K562 (cell line): ENCODE measurements at regions not wholly inside any gene's neighbourhood (a gene's known extent, or its start where the extent isn't known, plus 50 kb on each side); places are given as distances from the start of the nearest gene placed in this dataset.

Source experiments
- ATAC-seq: fragments of 200-7000 bp; cut with Tn5 transposase; 3 replicates; pipeline ENCODE4 v1.9.1; 2020; ENCODE audit warnings: moderate library complexity
- BruUV-seq: library from RNA; stranded (reverse); fragments of 400-500 nt; replicated peaks from 2 replicates; lab custom pipeline; 2021; lab: Mats Ljungman, UMichigan
- CTCF ChIA-PET: fragments of 300-600 bp; formaldehyde crosslinking; extraction: SDS; loops from one replicate; lab custom pipeline; 2021; ENCODE audit warnings: low intra/inter-chr PET ratio; lab: Yijun Ruan, JAX
- POLR2A ChIA-PET: fragments of 300-600, 350-650 bp; sonication (Branson Sonifier 250); formaldehyde crosslinking; extraction: SDS; loops from one replicate; lab custom pipeline; 2021; ENCODE audit warnings: antibody characterized with exemption, inconsistent platforms; lab: Yijun Ruan, JAX
- DNase-seq, 4 experiments: peaks; one replicate each; pipeline versions ENCODE4 v3.0.0 to v3.0.0-alpha.2; 2011 to 2018; ENCODE audit warnings: low spot score in 3 of 4, mixed read lengths in 3 of 4; ENCODE audit errors: extremely low read depth in 1 of 4
- FAIRE-seq: peaks from 2 replicates; lab custom pipeline; 2011; peaks lifted over from hg19 to GRCh38; lab: Jason Lieb, UNC
- H2AFZ ChIP-seq: 2 replicates; pipeline ENCODE4 v1.6.0; 2011; ENCODE audit warnings: low read depth, low read length, control low read depth, inconsistent platforms
- H3K27ac ChIP-seq: fragments of 200-600 bp; 3 replicates; pipeline ENCODE4 v1.8.0; 2011; ENCODE audit warnings: low read depth, mild to moderate bottlenecking, control low read depth, inconsistent platforms, low read length, moderate library complexity, mixed read lengths; ENCODE audit errors: extremely low read depth
- H3K27me3 ChIP-seq, 2 experiments: fragments of 300-600 bp in 1 of 2; 2 replicates in 1 of 2; 3 replicates in 1 of 2; pipeline versions ENCODE4 v1.6.0 to v1.8.0; 2011; ENCODE audit warnings: inconsistent platforms in 2 of 2, low read length in 2 of 2, mild to moderate bottlenecking in 1 of 2, mixed read lengths in 1 of 2, moderate library complexity in 1 of 2; ENCODE audit not compliant: control insufficient read depth in 2 of 2, insufficient read depth in 2 of 2
- H3K36me3 ChIP-seq: fragments of 300-600 bp; 3 replicates; pipeline ENCODE4 v1.8.0; 2011; ENCODE audit warnings: mild to moderate bottlenecking, low read length, inconsistent platforms; ENCODE audit not compliant: control insufficient read depth, insufficient read depth
- H3K4me1 ChIP-seq, 2 experiments: fragments of 200-600 bp in 1 of 2; replicated peaks in 1 of 2; 2 replicates in 1 of 2; 3 replicates in 1 of 2; pipeline versions ENCODE4 v1.5.1 to v1.8.0; 2011; ENCODE audit warnings: inconsistent platforms in 2 of 2, low read length in 2 of 2, mild to moderate bottlenecking in 1 of 2, mixed read lengths in 1 of 2, moderate library complexity in 1 of 2; ENCODE audit not compliant: control insufficient read depth in 2 of 2, insufficient read depth in 2 of 2
- H3K4me2 ChIP-seq: 2 replicates; pipeline ENCODE4 v1.6.1; 2011; ENCODE audit warnings: low read length, control low read depth, inconsistent platforms, mixed read lengths; ENCODE audit not compliant: insufficient read depth
- H3K4me3 ChIP-seq: fragments of 200-600 bp; sonication (generic), shearing (Covaris generic); 2 replicates; pipeline ENCODE4 v1.5.1; 2016; ENCODE audit warnings: control low read depth, inconsistent platforms
- H3K79me2 ChIP-seq: fragments of 200-600 bp; 3 replicates; pipeline ENCODE4 v1.8.0; 2011; ENCODE audit warnings: low read length, inconsistent platforms; ENCODE audit not compliant: control insufficient read depth, insufficient read depth
- H3K9ac ChIP-seq, 2 experiments: 2 replicates each; pipeline versions ENCODE4 v1.6.0 to v1.6.1; 2011; ENCODE audit warnings: low read depth in 2 of 2, low read length in 2 of 2, control low read depth in 1 of 2, inconsistent platforms in 1 of 2, mild to moderate bottlenecking in 1 of 2, mixed read lengths in 1 of 2; ENCODE audit not compliant: insufficient read depth in 1 of 2
- H3K9me1 ChIP-seq: one replicate; pipeline ENCODE4 v1.6.0; 2011; ENCODE audit warnings: inconsistent platforms, mild to moderate bottlenecking, low read length, moderate library complexity; ENCODE audit not compliant: control insufficient read depth, insufficient read depth
- H3K9me3 ChIP-seq: replicated peaks from 2 replicates; pipeline ENCODE4 v1.5.1; 2011; ENCODE audit warnings: low read depth, low read length, inconsistent platforms; ENCODE audit not compliant: control insufficient read depth, insufficient read depth
- H4K20me1 ChIP-seq: replicated peaks from 2 replicates; pipeline ENCODE4 v1.6.1; 2011; ENCODE audit warnings: low read length, inconsistent platforms, mixed read lengths; ENCODE audit not compliant: control insufficient read depth, insufficient read depth
- GATAD2B ChIP-seq: fragments of 450-650 bp; IDR thresholded peaks from 2 replicates; pipeline ENCODE4 v1.6.1; 2017; ENCODE audit warnings: mild to moderate bottlenecking, borderline replicate concordance
- PHF8 ChIP-seq: fragments of 200-600 bp; sonication (generic); IDR thresholded peaks from 2 replicates; pipeline ENCODE4 v1.6.1; 2012; ENCODE audit warnings: mixed run types, mild to moderate bottlenecking, inconsistent platforms, low read length, moderate library complexity, borderline replicate concordance
- SIX5 ChIP-seq, 2 experiments: IDR thresholded peaks; 2 replicates each; pipeline ENCODE4 v1.6.1; 2011; ENCODE audit warnings: low read length in 2 of 2, borderline replicate concordance in 1 of 2, low read depth in 1 of 2, mild to moderate bottlenecking in 1 of 2, moderate library complexity in 1 of 2; ENCODE audit not compliant: insufficient read depth in 1 of 2
- SMC3 ChIP-seq: conservative IDR thresholded peaks from 2 replicates; pipeline ENCODE4 v1.6.1; 2011; ENCODE audit warnings: low read depth, low read length, improper control_type of control experiment; ENCODE audit not compliant: insufficient read depth
- TBP ChIP-seq: optimal IDR thresholded peaks from 2 replicates; pipeline ENCODE3; 2011; ENCODE audit warnings: low read depth, low read length, improper control_type of control experiment
- TCF7L2 ChIP-seq: fragments of 150-350 bp; IDR thresholded peaks from 2 replicates; pipeline ENCODE4 v1.6.1; 2016; ENCODE audit warnings: low read depth, mild to moderate bottlenecking, low read length, moderate library complexity
- TEAD2 ChIP-seq: fragments of 450-650 bp; IDR thresholded peaks from 2 replicates; pipeline ENCODE4 v1.6.1; 2016; ENCODE audit warnings: missing genetic modification characterization, control low read depth, missing compliant biosample characterization
- TFE3 ChIP-seq: fragments of 450-650 bp; formaldehyde crosslinking; IDR thresholded peaks from 2 replicates; pipeline ENCODE4 v1.4.0; 2020; ENCODE audit warnings: mild to moderate bottlenecking, mixed read lengths
- U2AF1 ChIP-seq: fragments of 200-400 bp; formaldehyde crosslinking; optimal IDR thresholded peaks from 2 replicates; pipeline ENCODE3; 2017; ENCODE audit warnings: mild to moderate bottlenecking, low read depth, low read length, moderate library complexity
- USF1 ChIP-seq: sonication (generic); formaldehyde crosslinking; IDR thresholded peaks from 2 replicates; pipeline ENCODE4 v1.9.0; 2022; ENCODE audit warnings: mild to moderate bottlenecking, missing genetic modification reagents
- USF2 ChIP-seq: sonication (generic); formaldehyde crosslinking; IDR thresholded peaks from 2 replicates; pipeline ENCODE4 v1.5.0; 2020; ENCODE audit warnings: missing genetic modification reagents
- VEZF1 ChIP-seq: fragments of 200-800 bp; sonication (Bioruptor generic); IDR thresholded peaks from 2 replicates; pipeline ENCODE4 v1.6.1; 2017; ENCODE audit warnings: missing genetic modification characterization, missing compliant biosample characterization
- ZNF184 ChIP-seq: sonication (generic); formaldehyde crosslinking; IDR thresholded peaks from 2 replicates; pipeline ENCODE4 v1.5.0; 2020; ENCODE audit warnings: missing genetic modification reagents
- WGBS: fragments of 100-300 bp; shearing (Covaris generic); methylation state at CpG from one replicate; pipeline ENCODE4 v1.1.6; 2016; ENCODE audit warnings: low coverage, mixed read lengths; ENCODE audit not compliant: insufficient coverage; ENCODE audit errors: missing lambda C conversion rate; 5-methylcytosine and 5-hydroxymethylcytosine counted together
- in situ Hi-C: fragments of 300-500 bp; cut with MboI; formaldehyde crosslinking; loops from 4 replicates; pipeline ENCODE4 v1.15.0; 2018; ENCODE audit warnings: inconsistent platforms, mixed read lengths
- intact Hi-C: fragments of 100-400 bp; cut with micrococcal nuclease; formaldehyde crosslinking; loops from 2 replicates; pipeline ENCODE4 v1.14.2; 2022

GRCh38 chr7:101733713-101734475 is 83.5 kb upstream of the CUX1 start (continued):
- TF ChIP-seq TCF7L2 = no peak
- peak; percentile 85 for TF ChIP-seq VEZF1 (CRISPR knock-in tag)
- peak; percentile 67; the same call in 1 of the 2 replicates for TF ChIP-seq PHF8

GRCh38 chr7:101736084-101736483 is 81.3 kb upstream of the CUX1 start:
- Histone ChIP-seq H3K27me3 (no peaks in the 10 kb centered on the region), H2AFZ (peak overlapping the region; percentile 20; the same call in 1 of the 2 replicates), H3K4me2 (no peak overlapping the region), H3K9me3 (peaks cover 4% of the 10 kb centered on the region; the same call in 1 of the 2 replicates), H3K9ac (no peak overlapping the region), H3K79me2 (no peaks in the 10 kb centered on the region), H3K4me3 (no peak overlapping the region), H3K36me3 (no peaks in the 10 kb centered on the region), H3K4me1 (peaks cover 13 to 18% of the 10 kb centered on the region in 2 experiments; a peak in 4 of 5 replicates), H3K27ac (no peak overlapping the region), H4K20me1 (0 out of 2 replicates have a peak, but pooled peaks cover 3% of the 10 kb centered on the region), H3K9me1 (no peaks in the 10 kb centered on the region)
- FAIRE-seq (peak; percentile 69), DNase-seq (peak; percentile 49 to 85 (median 82)), ATAC-seq (peak; percentile 63)
- POLR2A ChIA-PET = interaction anchor here (2.0 kb wide), 1 partner anchor 8 kb away, joined by 4 read pairs; no protein-coding TSS in a partner anchor
- in situ Hi-C loops = no loop called here
- intact Hi-C loops = no loop called here
- CTCF ChIA-PET = no interaction called here
- BruUV-seq = no TSS peak
- 42% methylated on average over 3 of the region's 3 CpGs for WGBS
- TF ChIP-seq TBP (no peak), TEAD2 (tag) (no peak), SIX5 (IDR thresholded peaks at IDR 0.05; ENCODE audit: borderline replicate concordance in 1 of 2, insufficient read depth in 1 of 2, low read depth in 1 of 2, low read length in 2 of 2) (no peak), U2AF1 (no peak), TFE3 (CRISPR knock-in tag) (peak; percentile 86), USF1 (CRISPR knock-in tag) (peak; percentile 88), GATAD2B (no peak), USF2 (peak; percentile 82), SMC3 (no peak), ZNF184 (no peak)
